Prostate gland (tissue), 2 donors: ENCODE measurements at regions not wholly inside any gene's neighbourhood (a gene's known extent, or its start where the extent isn't known, plus 50 kb on each side); places are given as distances from the start of the nearest gene placed in this dataset.

Experiments used
- POLR2A ChIP-seq: fragments of 450-650 bp; IDR thresholded peaks from one replicate; pipeline ENCODE4 v1.6.1; 2016; ENCODE audit warnings: antibody characterized with exemption, mild to moderate bottlenecking
- TF ChIP-seq, protein P1 (sequence below), 4 experiments: fragments of 200-600 bp in 2 of 4; fragments of 450-650 bp in 2 of 4; sonication (generic) in 2 of 4; IDR thresholded peaks; 1 replicate in 3 of 4; 2 replicates in 1 of 4; pipeline ENCODE4 v1.5.1; 2016 to 2019; ENCODE audit warnings: antibody characterized with exemption in 4 of 4, mild to moderate bottlenecking in 2 of 4, moderate library complexity in 2 of 4

DNA sequence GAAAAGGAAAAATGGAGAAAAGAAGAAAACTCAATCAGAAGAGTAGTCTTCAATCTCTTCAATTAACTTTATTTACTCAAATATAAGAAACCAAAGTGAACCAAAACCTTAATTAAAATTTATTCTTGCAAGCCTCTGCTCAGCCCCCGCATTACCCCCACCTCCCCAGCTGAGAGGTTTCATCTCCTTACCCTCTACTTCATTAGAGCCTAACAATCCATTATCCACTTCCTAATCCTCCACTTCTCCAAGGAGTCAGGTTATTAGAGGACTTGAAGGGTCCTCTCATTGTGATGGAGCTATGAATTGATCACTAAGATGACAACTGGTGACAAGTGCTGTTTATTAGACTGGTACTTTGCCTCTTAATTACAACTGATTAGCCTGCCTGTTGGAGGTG, 956.5 kb downstream of the TFAP2A start:
- TF ChIP-seq, protein P1, sequence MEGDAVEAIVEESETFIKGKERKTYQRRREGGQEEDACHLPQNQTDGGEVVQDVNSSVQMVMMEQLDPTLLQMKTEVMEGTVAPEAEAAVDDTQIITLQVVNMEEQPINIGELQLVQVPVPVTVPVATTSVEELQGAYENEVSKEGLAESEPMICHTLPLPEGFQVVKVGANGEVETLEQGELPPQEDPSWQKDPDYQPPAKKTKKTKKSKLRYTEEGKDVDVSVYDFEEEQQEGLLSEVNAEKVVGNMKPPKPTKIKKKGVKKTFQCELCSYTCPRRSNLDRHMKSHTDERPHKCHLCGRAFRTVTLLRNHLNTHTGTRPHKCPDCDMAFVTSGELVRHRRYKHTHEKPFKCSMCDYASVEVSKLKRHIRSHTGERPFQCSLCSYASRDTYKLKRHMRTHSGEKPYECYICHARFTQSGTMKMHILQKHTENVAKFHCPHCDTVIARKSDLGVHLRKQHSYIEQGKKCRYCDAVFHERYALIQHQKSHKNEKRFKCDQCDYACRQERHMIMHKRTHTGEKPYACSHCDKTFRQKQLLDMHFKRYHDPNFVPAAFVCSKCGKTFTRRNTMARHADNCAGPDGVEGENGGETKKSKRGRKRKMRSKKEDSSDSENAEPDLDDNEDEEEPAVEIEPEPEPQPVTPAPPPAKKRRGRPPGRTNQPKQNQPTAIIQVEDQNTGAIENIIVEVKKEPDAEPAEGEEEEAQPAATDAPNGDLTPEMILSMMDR (IDR thresholded peaks at IDR 0.05), result no peak
- no peak for TF ChIP-seq POLR2A
